BJ (cell line): ENCODE measurements at regions not wholly inside any gene's neighbourhood (a gene's known extent, or its start where the extent isn't known, plus 50 kb on each side); places are given as distances from the start of the nearest gene placed in this dataset.

Source experiments
- CTCF ChIA-PET: fragments of 350-600 bp; formaldehyde crosslinking; extraction: SDS; loops from one replicate; lab custom pipeline; 2021; ENCODE audit warnings: antibody characterized with exemption, inconsistent platforms; lab: Yijun Ruan, JAX
- POLR2A ChIA-PET: fragments of 300-600 bp; sonication (Branson Sonifier 250); formaldehyde crosslinking; extraction: SDS; loops from one replicate; lab custom pipeline; 2021; ENCODE audit warnings: antibody characterized with exemption; lab: Charles Lee
- DNase-seq: peaks from one replicate; pipeline ENCODE4 v3.0.0-alpha.2; 2011; ENCODE audit warnings: low read depth
- H3K27me3 ChIP-seq: 2 replicates; pipeline ENCODE4 v1.6.0; 2011; ENCODE audit warnings: low read length; ENCODE audit not compliant: control insufficient read depth, insufficient read depth
- H3K36me3 ChIP-seq: 2 replicates; pipeline ENCODE4 v1.5.1; 2011; ENCODE audit warnings: low read length; ENCODE audit not compliant: control insufficient read depth, insufficient read depth
- H3K4me3 ChIP-seq: 2 replicates; pipeline ENCODE4 v1.5.1; 2011; ENCODE audit warnings: low read depth, mild to moderate bottlenecking, control low read depth, low read length
- TF ChIP-seq, protein P1 (sequence below): IDR thresholded peaks from 2 replicates; pipeline ENCODE4 v1.5.1; 2011; ENCODE audit warnings: low read depth, mild to moderate bottlenecking, control low read depth, inconsistent platforms, low read length, moderate library complexity; ENCODE audit not compliant: insufficient read depth

DNA sequence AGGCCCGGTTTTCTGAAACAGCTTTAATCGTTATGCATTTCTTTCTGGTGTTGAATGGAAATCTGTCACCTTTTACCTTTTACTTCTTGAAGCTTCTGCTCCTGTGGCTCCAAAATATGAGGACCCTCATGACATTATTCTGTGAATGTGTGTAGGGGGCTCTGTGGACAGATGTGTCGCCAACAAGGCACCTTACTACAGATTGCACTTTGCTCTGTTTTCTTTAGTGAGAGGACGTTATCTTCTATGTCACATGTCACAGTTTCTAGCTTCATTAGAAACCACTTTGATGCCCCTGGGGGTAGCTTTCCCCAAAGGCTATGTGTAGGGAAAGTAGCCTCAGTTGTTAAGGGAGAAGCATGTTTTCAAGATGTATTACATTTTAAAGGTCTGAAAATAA, 195.6 kb downstream of the ZNF621 start:
- H3K4me3 ChIP-seq: no peak overlapping the region
- POLR2A ChIA-PET: no interaction called here
- no peak for DNase-seq
- no peaks in the 10 kb centered on the region for H3K36me3 ChIP-seq
- CTCF ChIA-PET: interaction anchor here (0.6 kb wide), 1 partner anchor 253 kb away, joined by 4 read pairs; no protein-coding TSS in a partner anchor
- H3K27me3 ChIP-seq: no peaks in the 10 kb centered on the region
- TF ChIP-seq, protein P1, sequence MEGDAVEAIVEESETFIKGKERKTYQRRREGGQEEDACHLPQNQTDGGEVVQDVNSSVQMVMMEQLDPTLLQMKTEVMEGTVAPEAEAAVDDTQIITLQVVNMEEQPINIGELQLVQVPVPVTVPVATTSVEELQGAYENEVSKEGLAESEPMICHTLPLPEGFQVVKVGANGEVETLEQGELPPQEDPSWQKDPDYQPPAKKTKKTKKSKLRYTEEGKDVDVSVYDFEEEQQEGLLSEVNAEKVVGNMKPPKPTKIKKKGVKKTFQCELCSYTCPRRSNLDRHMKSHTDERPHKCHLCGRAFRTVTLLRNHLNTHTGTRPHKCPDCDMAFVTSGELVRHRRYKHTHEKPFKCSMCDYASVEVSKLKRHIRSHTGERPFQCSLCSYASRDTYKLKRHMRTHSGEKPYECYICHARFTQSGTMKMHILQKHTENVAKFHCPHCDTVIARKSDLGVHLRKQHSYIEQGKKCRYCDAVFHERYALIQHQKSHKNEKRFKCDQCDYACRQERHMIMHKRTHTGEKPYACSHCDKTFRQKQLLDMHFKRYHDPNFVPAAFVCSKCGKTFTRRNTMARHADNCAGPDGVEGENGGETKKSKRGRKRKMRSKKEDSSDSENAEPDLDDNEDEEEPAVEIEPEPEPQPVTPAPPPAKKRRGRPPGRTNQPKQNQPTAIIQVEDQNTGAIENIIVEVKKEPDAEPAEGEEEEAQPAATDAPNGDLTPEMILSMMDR: no peak

DNA sequence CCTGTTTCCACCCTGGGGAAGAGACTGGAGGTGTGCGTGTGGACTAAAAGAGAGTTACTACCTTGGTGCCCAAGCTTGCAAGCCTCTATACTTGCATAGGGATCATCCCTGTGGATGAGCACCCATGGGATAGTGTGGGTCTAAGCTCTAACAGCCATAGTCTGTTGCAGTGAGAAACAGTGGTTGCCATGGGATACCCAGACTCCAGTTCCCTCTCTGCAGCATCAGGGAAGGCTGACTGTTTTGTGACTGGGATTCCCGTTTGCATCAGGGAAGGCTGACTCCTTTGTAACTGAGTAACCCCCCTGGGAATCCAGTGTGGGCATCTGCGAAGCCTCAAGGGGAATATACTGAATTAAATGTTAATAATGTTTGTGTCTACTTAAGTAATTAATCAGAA, 196.1 kb downstream of the ZNF621 start:
- no peaks in the 10 kb centered on the region for H3K27me3 ChIP-seq
- no peak overlapping the region for H3K4me3 ChIP-seq
- TF ChIP-seq, protein P1: no peak
- H3K36me3 ChIP-seq: no peaks in the 10 kb centered on the region
- ChIA-PET CTCF (interaction anchor here (0.6 kb wide), 1 partner anchor 252 kb away, joined by 4 read pairs; no protein-coding TSS in a partner anchor), POLR2A (no interaction called here)
- DNase-seq: no peak

DNA sequence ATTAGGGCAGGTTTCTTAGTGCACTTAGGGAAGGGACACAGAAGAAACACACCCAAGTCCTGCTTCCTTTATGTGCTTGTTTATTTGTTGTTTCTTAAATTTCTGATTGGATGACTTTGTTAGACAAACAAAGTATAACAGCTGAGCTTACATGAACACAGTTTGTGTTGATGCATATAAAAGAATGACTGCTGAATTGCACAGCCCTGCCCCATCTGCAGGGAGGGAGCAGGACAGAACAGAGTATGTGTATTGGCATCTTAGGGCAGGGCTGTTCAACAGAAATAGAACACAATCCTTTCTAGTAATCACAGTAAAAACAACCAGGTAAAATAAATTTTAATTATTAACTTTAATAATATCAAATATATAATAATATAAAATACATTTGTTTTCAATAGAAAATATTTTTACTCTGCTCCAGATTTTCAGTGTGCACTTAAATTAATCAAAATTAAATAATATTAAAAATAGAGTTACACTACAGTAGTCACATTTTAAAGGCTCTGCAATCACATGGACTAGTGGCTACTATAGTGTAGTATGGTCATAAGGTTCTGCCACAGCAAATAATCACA, 198.4 kb downstream of the ZNF621 start:
- Histone ChIP-seq H3K27me3 (no peaks in the 10 kb centered on the region), H3K36me3 (no peaks in the 10 kb centered on the region), H3K4me3 (no peak overlapping the region)
- TF ChIP-seq, protein P1: no peak
- ChIA-PET POLR2A (no interaction called here), CTCF (no interaction called here)
- DNase-seq: no peak

DNA sequence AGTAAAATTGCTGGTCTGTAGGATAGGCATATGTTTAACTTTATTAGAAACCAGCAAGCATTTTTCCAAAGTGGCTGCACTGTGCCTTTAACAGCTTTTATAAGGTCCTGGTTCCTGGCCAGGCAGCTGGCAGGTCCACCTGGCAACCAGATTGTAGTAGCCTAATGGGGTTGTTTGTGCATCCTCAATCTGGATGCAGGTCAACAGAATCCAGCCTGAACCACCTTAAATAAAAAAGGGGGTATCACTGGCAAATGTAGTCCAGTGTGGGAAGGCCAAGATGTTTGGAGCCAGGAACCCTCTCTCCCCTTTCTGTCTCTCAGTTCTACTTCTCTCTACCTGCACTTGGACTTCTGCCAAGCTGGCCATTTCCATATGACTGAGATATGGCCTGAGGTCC, 200.3 kb downstream of the ZNF621 start:
- CTCF ChIA-PET: interaction anchor here (0.8 kb wide), 1 partner anchor 9 kb away, joined by 3 read pairs; no protein-coding TSS in a partner anchor
- POLR2A ChIA-PET: no interaction called here
- no peaks in the 10 kb centered on the region for H3K27me3 ChIP-seq
- no peak for DNase-seq
- TF ChIP-seq, protein P1: no peak
- no peaks in the 10 kb centered on the region for H3K36me3 ChIP-seq
- H3K4me3 ChIP-seq: no peak overlapping the region

DNA sequence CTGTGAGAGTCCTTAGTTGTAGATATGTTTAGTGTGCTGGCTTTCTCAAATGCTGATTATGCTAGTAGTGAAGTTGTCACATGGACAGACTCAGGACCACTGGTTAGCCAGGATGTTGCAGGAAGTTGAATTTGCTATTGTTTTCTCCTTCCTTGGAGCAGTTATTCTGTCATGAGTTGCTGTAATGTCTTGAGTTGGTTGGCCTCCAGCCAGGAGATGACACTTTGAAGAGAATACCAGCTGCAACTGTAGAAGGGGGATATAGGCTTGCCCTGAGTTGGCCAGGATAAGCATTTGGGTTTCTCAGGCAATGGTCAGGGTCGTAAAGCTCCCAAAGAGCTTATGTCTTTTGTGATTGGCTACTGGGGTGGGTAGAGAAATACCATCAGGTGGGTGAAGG, 206.7 kb downstream of the ZNF621 start:
- H3K27me3 ChIP-seq: no peaks in the 10 kb centered on the region
- TF ChIP-seq, protein P1: no peak
- ChIA-PET POLR2A (no interaction called here), CTCF (interaction anchor here (1.3 kb wide), 1 partner anchor 110 kb away, joined by 4 read pairs; no protein-coding TSS in a partner anchor)
- DNase-seq: no peak
- no peaks in the 10 kb centered on the region for H3K36me3 ChIP-seq
- no peak overlapping the region for H3K4me3 ChIP-seq
